Fibroblast of the aortic adventitia (primary cell): ENCODE measurements at regions not wholly inside any gene's neighbourhood (a gene's known extent, or its start where the extent isn't known, plus 50 kb on each side); places are given as distances from the start of the nearest gene placed in this dataset.
"Not testable (repeated sequence)": the region's sequence is repeated elsewhere in the genome, so short reads cannot be mapped to it uniquely, and the experiment has no call there.

ENCODE experiments used
- DNase-seq: peaks from one replicate; pipeline ENCODE4 v3.0.0-alpha.2; 2010; ENCODE audit warnings: low read depth
- H3K4me3 ChIP-seq: 2 replicates; pipeline ENCODE4 v1.5.1; 2011; ENCODE audit warnings: low read depth, mild to moderate bottlenecking, control low read depth, low read length, moderate library complexity
- TF ChIP-seq, protein P1 (sequence below): IDR thresholded peaks from 2 replicates; pipeline ENCODE4 v1.5.1; 2011; ENCODE audit warnings: mild to moderate bottlenecking, low read length, control low read depth, inconsistent platforms; ENCODE audit not compliant: insufficient read depth

DNA sequence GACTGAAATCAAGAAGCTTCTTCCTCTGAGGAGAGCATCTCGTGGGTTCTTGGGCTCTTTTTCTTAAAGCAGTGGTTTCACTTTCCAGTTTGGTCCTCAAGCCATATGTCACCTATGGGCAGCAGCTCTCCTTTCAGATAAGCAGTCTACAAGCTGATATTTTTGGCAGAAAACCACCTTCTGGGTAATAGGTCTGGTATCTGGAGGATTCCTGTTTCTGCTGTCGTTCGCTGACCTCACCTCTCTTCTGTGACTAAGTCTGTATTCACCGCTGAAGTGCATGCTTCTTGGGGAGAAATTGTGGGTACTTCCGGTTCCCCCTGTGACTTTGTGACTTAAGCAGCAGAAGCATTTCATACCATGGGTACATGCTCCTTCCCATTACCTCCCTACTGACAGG lies 193.6 kb downstream of the EDN1 start:
- peak; percentile 95 for DNase-seq
- no peak overlapping the region for H3K4me3 ChIP-seq
- TF ChIP-seq, protein P1, sequence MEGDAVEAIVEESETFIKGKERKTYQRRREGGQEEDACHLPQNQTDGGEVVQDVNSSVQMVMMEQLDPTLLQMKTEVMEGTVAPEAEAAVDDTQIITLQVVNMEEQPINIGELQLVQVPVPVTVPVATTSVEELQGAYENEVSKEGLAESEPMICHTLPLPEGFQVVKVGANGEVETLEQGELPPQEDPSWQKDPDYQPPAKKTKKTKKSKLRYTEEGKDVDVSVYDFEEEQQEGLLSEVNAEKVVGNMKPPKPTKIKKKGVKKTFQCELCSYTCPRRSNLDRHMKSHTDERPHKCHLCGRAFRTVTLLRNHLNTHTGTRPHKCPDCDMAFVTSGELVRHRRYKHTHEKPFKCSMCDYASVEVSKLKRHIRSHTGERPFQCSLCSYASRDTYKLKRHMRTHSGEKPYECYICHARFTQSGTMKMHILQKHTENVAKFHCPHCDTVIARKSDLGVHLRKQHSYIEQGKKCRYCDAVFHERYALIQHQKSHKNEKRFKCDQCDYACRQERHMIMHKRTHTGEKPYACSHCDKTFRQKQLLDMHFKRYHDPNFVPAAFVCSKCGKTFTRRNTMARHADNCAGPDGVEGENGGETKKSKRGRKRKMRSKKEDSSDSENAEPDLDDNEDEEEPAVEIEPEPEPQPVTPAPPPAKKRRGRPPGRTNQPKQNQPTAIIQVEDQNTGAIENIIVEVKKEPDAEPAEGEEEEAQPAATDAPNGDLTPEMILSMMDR, result no peak

DNA sequence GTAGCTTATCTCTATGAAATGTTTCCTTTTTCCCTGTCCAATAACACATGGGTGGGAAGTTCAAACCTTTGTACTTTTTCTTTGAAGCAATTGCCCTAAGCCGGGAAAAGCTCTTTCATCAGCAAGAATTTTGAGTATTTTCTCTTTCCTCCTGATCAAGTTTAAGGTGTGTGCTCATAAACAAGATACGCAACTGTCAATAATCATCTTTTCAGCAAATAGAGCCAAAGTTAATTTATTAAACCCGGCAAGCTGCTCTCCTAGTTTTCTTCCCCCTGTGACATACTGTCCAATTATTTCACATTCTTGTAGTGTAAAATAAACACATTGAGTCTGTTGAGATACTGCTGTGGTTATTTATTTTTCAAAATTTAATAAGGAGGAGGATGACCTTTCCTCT lies 194.4 kb downstream of the EDN1 start:
- TF ChIP-seq, protein P1, result no peak
- no peak overlapping the region for H3K4me3 ChIP-seq
- DNase-seq, result no peak

DNA sequence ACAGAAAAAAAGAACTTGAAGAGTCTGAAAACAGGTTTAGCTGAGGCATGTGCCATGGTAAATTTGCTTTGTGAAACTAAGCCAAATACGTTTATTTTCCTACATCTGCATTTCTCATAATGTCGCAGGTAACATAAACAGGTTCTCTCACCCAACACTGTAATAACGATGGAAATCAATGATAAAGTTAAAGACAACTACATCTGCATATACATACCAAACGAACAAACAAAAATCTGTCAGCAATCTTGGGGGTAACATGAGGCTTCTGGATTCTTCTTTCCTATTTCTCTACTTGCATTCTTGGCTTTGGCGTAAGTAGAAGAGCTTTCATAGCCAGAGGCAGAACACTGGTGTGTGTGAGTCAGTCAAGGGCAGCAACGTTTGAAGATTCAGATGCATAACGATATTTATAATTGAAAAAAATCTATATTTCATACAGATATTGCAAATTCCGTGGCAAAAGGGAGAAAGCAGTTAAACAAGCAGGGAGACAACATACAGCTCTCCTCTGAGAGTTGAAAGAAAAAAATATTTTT lies 195.1 kb downstream of the EDN1 start:
- H3K4me3 ChIP-seq, result no peak overlapping the region
- DNase-seq, result no peak
- TF ChIP-seq, protein P1, result no peak

DNA sequence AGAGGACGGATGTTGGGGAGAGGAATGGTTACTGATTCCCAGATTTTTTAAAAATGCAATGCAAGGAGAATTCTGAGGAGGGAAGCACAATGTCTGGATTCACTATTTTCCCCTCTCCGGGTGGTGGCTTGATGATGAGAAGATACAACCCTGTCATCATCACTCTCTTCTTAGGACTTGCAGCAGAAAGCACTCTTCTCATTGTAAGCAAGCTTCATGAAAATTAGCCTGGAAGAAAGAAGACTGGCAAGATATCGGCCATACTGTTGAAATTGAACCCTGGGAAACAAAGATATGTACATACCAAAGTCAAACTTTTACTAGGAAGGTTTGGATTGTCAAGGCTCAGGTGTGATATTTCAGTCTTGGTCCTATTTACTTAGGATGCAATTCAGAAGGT lies 195.7 kb downstream of the EDN1 start:
- TF ChIP-seq, protein P1, result no peak
- H3K4me3 ChIP-seq, result no peak overlapping the region
- DNase-seq, result no peak

DNA sequence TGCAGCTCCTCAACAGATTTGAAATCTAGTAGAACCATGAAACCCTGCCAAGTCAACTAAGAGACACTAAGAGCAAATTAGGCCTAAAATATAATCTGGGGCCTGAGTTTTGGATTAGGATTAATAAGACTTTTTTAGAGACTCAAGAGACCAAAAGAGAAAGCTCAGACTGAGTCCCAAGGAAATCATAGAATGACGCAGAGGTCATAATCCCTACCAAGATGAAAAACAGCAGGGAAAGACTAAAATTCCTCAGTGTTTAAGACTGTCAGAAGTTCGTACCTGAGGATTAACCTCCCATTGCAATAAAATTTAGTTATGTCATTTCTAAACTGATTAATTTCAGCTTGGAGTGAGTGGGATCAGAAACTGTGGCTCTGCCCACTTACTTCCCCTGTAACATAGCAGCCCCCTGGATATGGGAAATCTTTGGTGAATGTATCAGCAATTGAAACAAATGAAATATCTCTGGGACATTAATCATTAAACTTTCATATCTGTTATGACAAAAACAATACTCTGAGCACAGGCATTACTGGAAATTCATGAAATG lies 200.3 kb downstream of the EDN1 start:
- H3K4me3 ChIP-seq, result no peak overlapping the region
- TF ChIP-seq, protein P1, result no peak
- no peak for DNase-seq

DNA sequence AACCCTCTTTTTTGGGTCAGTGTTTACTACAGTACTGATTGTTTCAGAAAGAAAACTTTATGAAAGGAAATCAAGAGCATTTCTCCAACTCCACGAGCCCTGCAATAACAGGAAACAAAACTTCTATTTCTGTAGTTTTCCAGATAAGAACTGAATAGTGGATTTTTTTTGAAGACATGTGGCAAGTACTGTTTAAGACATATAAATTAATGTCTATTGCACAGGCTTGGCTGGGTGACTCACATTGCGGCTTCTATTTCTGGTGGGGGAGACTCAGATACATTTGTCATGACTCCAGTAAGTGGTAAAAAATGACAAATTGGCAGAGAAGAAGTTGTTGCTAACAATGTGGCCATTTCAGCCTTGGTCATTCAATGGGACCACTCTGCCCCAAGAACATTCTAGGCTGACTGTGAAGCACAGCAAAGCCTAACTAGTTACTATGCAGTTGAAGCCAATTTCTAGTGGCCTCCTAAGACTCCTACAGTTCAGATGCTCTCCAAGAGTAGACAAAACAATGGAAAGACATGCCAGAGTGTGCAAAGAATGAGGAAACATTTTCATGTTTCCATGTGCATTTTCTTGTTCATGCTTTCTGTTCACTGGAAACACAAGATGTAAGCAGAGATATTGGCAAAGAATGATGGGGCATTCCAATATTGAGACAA lies 200.9 kb downstream of the EDN1 start:
- DNase-seq, result peak; percentile 98
- H3K4me3 ChIP-seq, result no peak overlapping the region
- TF ChIP-seq, protein P1, result no peak

DNA sequence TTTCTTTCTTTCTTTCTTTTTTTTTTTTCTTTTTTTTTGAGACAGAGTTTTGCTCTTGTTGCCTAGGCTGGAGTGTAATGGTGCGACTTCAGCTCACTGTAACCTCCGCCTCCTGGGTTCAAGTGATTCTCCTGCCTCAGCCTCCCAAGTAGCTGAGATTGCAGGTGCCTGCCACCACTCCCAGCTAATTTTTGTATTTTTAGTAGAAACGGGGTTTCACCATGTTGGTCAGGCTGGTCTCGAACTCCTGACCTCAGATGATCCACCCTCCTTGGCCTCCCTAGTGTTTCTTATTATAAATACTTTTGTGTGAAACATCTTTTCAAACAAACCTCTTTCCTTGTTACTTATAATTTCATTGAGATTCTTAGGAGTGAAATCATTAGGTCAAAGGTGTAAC lies 202.8 kb downstream of the EDN1 start:
- DNase-seq, H3K4me3 ChIP-seq: not testable (repeated sequence)
